ENCODE measurements at regions not wholly inside any gene's neighbourhood (a gene's known extent, or its start where the extent isn't known, plus 50 kb on each side); places are given as distances from the start of the nearest gene placed in this dataset.

GRCh38 chr6:8536122-8536521 is 100.8 kb upstream of the SLC35B3 start:
- TF ChIP-seq GATA2 (IDR thresholded peaks at IDR 0.05; ENCODE audit: low read depth, low read length): no peak
- TF ChIP-seq GATA3 (IDR thresholded peaks at IDR 0.05; ENCODE audit: low read depth, low read length): no peak

Data from SH-SY5Y (cell line).